HUES48 (cell line): ENCODE measurements at regions not wholly inside any gene's neighbourhood (a gene's known extent, or its start where the extent isn't known, plus 50 kb on each side); places are given as distances from the start of the nearest gene placed in this dataset.
"Not testable (repeated sequence)": the region's sequence is repeated elsewhere in the genome, so short reads cannot be mapped to it uniquely, and the experiment has no call there.

Source experiments
- H3K27ac ChIP-seq: one replicate; pipeline ENCODE4 v1.7.0; 2013; ENCODE audit warnings: low read depth, low read length, inconsistent platforms
- H3K27me3 ChIP-seq: 2 replicates; pipeline ENCODE4 v1.6.1; 2013; ENCODE audit warnings: mild to moderate bottlenecking, low read length; ENCODE audit not compliant: control insufficient read depth, insufficient read depth
- H3K36me3 ChIP-seq: 2 replicates; pipeline ENCODE4 v1.6.1; 2013; ENCODE audit warnings: low read length; ENCODE audit not compliant: control insufficient read depth, insufficient read depth
- H3K4me1 ChIP-seq: 2 replicates; pipeline ENCODE4 v1.6.1; 2013; ENCODE audit warnings: mild to moderate bottlenecking, low read length; ENCODE audit not compliant: control insufficient read depth, insufficient read depth
- H3K4me3 ChIP-seq: 2 replicates; pipeline ENCODE4 v1.5.1; 2013; ENCODE audit warnings: mild to moderate bottlenecking, low read depth, low read length
- H3K9ac ChIP-seq: 2 replicates; pipeline ENCODE4 v1.6.1; 2013; ENCODE audit warnings: mild to moderate bottlenecking, low read depth, low read length, moderate library complexity
- H3K9me3 ChIP-seq: 2 replicates; pipeline ENCODE4 v1.6.1; 2013; ENCODE audit warnings: low read length; ENCODE audit not compliant: control insufficient read depth, insufficient read depth

DNA sequence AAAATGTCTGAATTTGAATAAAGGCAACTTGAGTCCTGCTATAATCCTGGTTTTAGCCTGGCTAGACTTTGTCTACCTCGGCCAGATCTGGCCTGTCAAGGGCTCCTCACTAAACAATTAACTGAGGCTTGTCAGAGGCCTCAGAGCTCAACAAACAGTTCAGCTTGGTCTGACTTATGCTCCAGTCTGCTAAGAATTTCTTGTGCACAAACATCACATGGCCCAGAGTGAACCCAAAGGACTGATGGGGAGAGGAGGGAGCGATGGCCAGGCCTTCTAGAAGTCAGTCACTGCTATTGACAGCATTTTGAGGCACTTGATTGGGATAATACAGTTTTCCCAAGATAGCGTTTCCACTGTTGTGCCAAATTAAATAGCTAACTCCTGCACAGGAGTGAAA is 555.1 kb upstream of the ID2 start:
- Histone ChIP-seq H3K27me3 (no peaks in the 10 kb centered on the region), H3K4me3 (no peak overlapping the region), H3K36me3 (no peaks in the 10 kb centered on the region), H3K9me3 (no peaks in the 10 kb centered on the region), H3K27ac (no peak overlapping the region), H3K9ac (no peak overlapping the region), H3K4me1 (no peaks in the 10 kb centered on the region)

GRCh38 chr2:8131423-8131822 is 550.4 kb upstream of the ID2 start:
- not testable (repeated sequence) for H3K4me3 ChIP-seq, H3K4me1 ChIP-seq, H3K9ac ChIP-seq, H3K27me3 ChIP-seq, H3K9me3 ChIP-seq, H3K27ac ChIP-seq, H3K36me3 ChIP-seq

- Histone ChIP-seq H3K27ac (no peak overlapping the region), H3K36me3 (no peaks in the 10 kb centered on the region), H3K9ac (no peak overlapping the region), H3K4me3 (no peak overlapping the region), H3K9me3 (no peaks in the 10 kb centered on the region), H3K4me1 (no peaks in the 10 kb centered on the region), H3K27me3 (no peaks in the 10 kb centered on the region)
These were observed 549.5 kb upstream of the ID2 start for GRCh38 chr2:8132351-8132831.

GRCh38 chr2:8132879-8133278 is 549.0 kb upstream of the ID2 start:
- Histone ChIP-seq H3K4me3 (no peak overlapping the region), H3K27me3 (no peaks in the 10 kb centered on the region), H3K36me3 (no peaks in the 10 kb centered on the region), H3K9me3 (no peaks in the 10 kb centered on the region), H3K9ac (no peak overlapping the region), H3K4me1 (no peaks in the 10 kb centered on the region), H3K27ac (no peak overlapping the region)

GRCh38 chr2:8133363-8133762 is 548.5 kb upstream of the ID2 start:
- no peak overlapping the region for H3K4me3 ChIP-seq
- H3K9ac ChIP-seq: no peak overlapping the region
- H3K27me3 ChIP-seq: no peaks in the 10 kb centered on the region
- no peaks in the 10 kb centered on the region for H3K36me3 ChIP-seq
- H3K4me1 ChIP-seq: no peaks in the 10 kb centered on the region
- no peak overlapping the region for H3K27ac ChIP-seq
- H3K9me3 ChIP-seq: no peaks in the 10 kb centered on the region

DNA sequence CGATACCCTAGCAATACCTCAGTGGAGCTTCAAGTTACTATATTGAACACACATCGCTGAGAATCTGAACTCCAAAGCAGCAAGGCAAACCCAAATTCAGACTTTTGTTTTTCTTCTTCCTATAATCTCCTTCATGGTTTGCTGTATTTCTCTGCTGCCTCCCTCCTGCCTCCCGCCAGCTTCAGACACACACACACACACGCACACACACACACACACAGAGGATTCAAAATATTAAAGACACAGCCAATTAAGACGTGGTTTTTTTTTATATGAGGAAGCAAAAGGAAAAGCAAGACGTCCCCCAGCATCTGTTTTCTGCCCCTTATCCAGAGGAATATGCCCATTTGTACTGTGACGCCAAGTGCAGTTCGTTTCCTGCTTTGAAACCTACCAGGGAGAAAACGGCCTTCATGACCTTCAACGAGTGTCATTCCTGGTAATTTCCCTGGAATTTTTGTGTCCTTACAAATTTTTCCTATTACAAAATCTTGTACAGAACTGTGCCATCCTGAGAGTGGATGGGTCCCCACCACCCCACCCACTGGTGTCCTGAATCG is 547.9 kb upstream of the ID2 start:
- Histone ChIP-seq H3K4me3 (no peak overlapping the region), H3K27me3 (no peaks in the 10 kb centered on the region), H3K9ac (no peak overlapping the region), H3K4me1 (no peaks in the 10 kb centered on the region), H3K36me3 (no peaks in the 10 kb centered on the region), H3K9me3 (no peaks in the 10 kb centered on the region), H3K27ac (no peak overlapping the region)

- Histone ChIP-seq H3K36me3 (no peaks in the 10 kb centered on the region), H3K27ac (no peak overlapping the region), H3K9ac (no peak overlapping the region), H3K4me3 (no peak overlapping the region), H3K27me3 (no peaks in the 10 kb centered on the region), H3K9me3 (no peaks in the 10 kb centered on the region), H3K4me1 (no peaks in the 10 kb centered on the region)
These were observed 547.4 kb upstream of the ID2 start for GRCh38 chr2:8134473-8134932.

DNA sequence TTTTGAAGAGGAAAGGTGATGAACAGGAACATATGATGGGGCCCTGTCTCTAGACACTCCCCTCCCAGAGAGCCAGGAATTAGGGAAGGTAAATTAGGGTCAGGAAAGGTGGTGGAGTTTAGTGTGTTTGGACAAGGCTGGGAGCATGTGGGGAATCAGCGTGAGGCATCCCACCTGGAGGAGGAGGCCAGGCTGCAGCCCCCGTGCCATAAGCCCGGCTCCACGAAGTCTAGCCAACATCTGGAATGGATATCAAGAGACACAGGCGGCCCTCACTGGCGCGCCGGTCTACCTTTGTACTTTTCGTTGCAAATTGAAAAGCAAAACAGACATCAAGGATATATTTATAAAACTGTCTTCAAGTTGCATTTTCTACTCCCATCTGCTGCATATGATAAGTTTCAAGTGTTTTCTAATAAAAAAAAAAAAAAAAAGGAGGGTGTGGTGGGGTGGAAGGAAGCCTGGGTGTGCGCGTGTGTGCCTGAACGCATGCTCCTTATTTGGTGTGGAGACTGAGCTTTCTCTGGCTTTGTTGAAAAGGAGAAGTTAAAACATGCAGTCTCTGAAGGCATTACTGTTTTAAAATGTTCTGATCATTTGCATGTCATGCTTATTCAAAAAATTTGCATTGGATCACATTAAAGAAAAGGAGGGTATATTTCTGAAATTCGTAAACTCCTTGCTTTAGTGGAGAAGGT is 546.7 kb upstream of the ID2 start:
- H3K4me1 ChIP-seq: no peaks in the 10 kb centered on the region
- no peak overlapping the region for H3K4me3 ChIP-seq
- no peaks in the 10 kb centered on the region for H3K27me3 ChIP-seq
- no peak overlapping the region for H3K27ac ChIP-seq
- no peaks in the 10 kb centered on the region for H3K36me3 ChIP-seq
- H3K9me3 ChIP-seq: no peaks in the 10 kb centered on the region
- H3K9ac ChIP-seq: no peak overlapping the region

DNA sequence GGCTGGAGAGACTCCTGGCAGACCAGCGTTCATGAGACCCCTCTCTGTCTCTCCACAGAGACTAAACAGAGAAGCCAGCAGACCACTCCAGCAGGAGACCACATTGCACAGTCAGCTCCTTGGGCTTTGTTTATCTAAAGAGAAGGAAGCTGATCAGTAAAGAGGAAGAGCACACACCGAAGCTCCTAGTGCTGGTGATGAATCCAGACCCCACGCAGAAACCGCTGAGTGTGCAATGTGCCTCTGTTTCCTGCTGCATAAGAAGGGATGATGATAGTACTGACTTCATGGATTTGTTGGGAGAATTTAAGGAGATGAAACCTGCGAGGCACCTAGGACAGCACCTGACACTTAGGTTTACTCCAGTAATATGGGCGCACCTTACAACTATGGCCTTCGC is 544.1 kb upstream of the ID2 start:
- H3K27me3 ChIP-seq: no peaks in the 10 kb centered on the region
- H3K36me3 ChIP-seq: no peaks in the 10 kb centered on the region
- no peak overlapping the region for H3K9ac ChIP-seq
- no peak overlapping the region for H3K4me3 ChIP-seq
- H3K4me1 ChIP-seq: no peaks in the 10 kb centered on the region
- H3K27ac ChIP-seq: no peak overlapping the region
- H3K9me3 ChIP-seq: no peaks in the 10 kb centered on the region

DNA sequence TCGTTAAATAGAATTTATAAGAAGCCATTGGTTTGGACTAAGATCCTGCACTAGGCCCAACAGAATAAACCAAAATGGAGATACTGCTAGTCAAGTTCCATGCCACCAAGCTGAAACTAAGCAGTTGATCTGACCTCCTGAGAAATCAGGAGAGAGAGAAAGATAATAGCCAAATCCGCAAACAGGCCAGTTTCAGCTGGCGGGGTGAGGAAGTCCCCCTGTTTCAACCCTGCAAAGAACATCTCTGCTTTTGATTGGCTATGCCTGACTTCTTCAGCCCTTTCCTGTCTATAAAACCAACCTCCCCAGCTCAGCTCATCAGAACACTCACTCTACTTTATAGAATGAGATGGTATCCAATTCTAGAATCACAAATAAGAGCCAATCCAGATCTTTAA is 543.3 kb upstream of the ID2 start:
- no peak overlapping the region for H3K9ac ChIP-seq

GRCh38 chr2:8138923-8139667 is 542.8 kb upstream of the ID2 start:
- H3K4me1 ChIP-seq: no peaks in the 10 kb centered on the region
- H3K9me3 ChIP-seq: no peaks in the 10 kb centered on the region
- no peak overlapping the region for H3K9ac ChIP-seq
- no peaks in the 10 kb centered on the region for H3K27me3 ChIP-seq
- H3K4me3 ChIP-seq: no peak overlapping the region
- H3K36me3 ChIP-seq: no peaks in the 10 kb centered on the region
- H3K27ac ChIP-seq: no peak overlapping the region

More for the DNA sequence above, 543.3 kb upstream of the ID2 start:
- H3K27ac ChIP-seq: no peak overlapping the region
- no peaks in the 10 kb centered on the region for H3K36me3 ChIP-seq
- no peaks in the 10 kb centered on the region for H3K9me3 ChIP-seq
- no peaks in the 10 kb centered on the region for H3K27me3 ChIP-seq
- H3K4me1 ChIP-seq: no peaks in the 10 kb centered on the region
- no peak overlapping the region for H3K4me3 ChIP-seq
